Fibroblast of the aortic adventitia (primary cell): ENCODE measurements at regions not wholly inside any gene's neighbourhood (a gene's known extent, or its start where the extent isn't known, plus 50 kb on each side); places are given as distances from the start of the nearest gene placed in this dataset.

Experiments
- DNase-seq: peaks from one replicate; pipeline ENCODE4 v3.0.0-alpha.2; 2010; ENCODE audit warnings: low read depth
- H3K4me3 ChIP-seq: 2 replicates; pipeline ENCODE4 v1.5.1; 2011; ENCODE audit warnings: low read depth, mild to moderate bottlenecking, control low read depth, low read length, moderate library complexity
- TF ChIP-seq, protein P1 (sequence below): IDR thresholded peaks from 2 replicates; pipeline ENCODE4 v1.5.1; 2011; ENCODE audit warnings: mild to moderate bottlenecking, low read length, control low read depth, inconsistent platforms; ENCODE audit not compliant: insufficient read depth

DNA sequence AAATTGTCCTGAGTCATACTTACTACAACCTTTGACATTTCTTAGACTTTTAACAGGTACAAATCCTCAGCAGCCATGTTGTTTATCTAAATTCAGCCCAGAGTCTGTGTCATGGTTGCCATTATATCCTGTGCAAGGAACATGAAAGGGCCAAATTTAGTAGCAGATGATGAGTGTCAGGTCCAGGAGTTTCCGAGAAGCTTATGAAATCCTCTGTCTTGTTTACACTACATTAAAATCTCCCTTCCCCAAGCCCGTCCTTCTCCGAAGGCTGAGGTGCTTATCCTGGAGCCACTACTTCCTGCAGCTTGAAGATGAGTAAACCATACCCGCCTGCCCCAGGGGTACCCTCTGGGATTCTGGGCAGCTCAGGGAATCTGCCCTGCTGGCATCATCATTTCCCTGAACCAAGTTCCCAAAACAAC lies 102.6 kb upstream of the SERP2 start:
- peak; percentile 50 for DNase-seq
- no peak overlapping the region for H3K4me3 ChIP-seq
- TF ChIP-seq, protein P1, sequence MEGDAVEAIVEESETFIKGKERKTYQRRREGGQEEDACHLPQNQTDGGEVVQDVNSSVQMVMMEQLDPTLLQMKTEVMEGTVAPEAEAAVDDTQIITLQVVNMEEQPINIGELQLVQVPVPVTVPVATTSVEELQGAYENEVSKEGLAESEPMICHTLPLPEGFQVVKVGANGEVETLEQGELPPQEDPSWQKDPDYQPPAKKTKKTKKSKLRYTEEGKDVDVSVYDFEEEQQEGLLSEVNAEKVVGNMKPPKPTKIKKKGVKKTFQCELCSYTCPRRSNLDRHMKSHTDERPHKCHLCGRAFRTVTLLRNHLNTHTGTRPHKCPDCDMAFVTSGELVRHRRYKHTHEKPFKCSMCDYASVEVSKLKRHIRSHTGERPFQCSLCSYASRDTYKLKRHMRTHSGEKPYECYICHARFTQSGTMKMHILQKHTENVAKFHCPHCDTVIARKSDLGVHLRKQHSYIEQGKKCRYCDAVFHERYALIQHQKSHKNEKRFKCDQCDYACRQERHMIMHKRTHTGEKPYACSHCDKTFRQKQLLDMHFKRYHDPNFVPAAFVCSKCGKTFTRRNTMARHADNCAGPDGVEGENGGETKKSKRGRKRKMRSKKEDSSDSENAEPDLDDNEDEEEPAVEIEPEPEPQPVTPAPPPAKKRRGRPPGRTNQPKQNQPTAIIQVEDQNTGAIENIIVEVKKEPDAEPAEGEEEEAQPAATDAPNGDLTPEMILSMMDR, result no peak

DNA sequence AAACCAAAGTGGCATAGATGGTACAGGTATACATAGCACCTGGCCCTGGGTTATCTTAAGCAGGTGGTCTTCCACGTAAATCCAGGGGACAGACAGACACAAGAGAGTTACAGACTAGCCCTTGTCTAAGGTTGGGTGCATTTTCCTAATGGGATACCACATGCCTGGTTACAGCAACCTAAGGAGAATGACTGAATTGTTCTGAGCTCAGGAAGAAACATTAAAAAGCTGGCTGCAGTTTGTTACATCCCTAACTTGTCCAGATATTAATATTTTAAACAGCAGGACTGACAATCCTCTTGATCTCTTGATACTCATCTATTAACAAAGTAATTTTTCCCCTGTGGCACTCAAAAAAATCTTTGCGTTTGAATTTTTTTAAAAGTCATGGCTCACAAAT lies 102.2 kb upstream of the SERP2 start:
- no peak overlapping the region for H3K4me3 ChIP-seq
- TF ChIP-seq, protein P1, result no peak
- DNase-seq, result no peak

DNA sequence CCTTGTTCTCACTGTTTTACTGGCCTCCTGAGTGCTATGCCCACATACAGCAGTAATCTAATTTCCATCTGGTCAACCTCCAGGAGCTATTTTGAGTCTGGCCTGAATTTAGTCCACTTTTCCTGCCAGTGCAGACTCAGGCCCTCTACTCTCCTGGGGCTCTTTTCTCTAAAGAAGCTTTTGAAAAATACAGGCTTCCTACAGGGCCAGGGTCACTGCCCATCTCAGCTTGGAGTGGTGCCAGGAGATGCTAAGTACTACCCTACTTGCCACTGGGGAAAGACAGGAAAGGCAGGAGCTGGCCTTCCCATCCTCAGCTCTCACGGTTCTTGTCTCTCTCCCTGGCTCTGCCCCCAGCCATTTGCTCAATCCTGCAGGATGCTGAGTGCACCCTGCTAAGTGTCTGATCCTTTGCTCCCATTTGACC lies 101.7 kb upstream of the SERP2 start:
- TF ChIP-seq, protein P1, result no peak
- DNase-seq, result peak; percentile 50
- no peak overlapping the region for H3K4me3 ChIP-seq

DNA sequence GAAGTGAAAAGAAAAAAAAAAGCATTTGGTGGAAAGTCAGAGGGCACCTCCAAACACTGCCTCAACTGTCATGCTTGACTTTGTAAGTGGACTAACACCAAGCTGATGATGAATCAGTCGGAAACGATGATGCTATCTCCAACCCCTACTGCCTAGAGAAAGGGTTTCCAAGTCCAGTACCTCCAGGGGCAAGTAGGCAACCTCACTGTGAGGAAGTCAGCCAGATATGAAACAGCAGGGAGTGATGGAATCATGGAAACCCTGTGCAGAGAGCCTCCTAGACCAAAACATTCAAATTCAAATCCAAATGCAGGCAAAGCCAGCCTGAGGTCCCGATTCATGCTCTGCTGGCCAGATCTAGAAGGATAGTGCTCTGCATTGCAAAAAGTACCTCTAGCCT lies 100.9 kb upstream of the SERP2 start:
- H3K4me3 ChIP-seq, result no peak overlapping the region
- peak; percentile 69 for DNase-seq
- TF ChIP-seq, protein P1, result no peak

DNA sequence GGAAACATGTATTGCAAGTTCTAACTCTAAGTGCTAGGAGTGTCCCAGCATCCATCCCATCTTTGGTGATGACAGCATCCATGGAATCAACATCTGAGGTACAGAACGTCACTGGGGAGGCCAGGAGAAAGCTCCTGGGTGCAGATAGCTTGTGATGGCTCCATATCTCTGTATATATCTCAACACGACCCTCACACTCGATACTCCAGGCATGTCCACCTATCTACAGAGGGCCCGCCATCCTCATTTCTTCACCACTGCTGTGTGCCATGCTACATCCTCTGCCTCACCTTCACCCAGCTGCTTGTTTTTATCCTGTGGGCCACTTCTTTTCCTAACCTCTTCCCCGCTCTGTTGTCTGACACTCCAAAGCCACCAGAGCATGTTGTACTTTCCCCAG lies 100.4 kb upstream of the SERP2 start:
- TF ChIP-seq, protein P1, result no peak
- H3K4me3 ChIP-seq, result no peak overlapping the region
- DNase-seq, result no peak

DNA sequence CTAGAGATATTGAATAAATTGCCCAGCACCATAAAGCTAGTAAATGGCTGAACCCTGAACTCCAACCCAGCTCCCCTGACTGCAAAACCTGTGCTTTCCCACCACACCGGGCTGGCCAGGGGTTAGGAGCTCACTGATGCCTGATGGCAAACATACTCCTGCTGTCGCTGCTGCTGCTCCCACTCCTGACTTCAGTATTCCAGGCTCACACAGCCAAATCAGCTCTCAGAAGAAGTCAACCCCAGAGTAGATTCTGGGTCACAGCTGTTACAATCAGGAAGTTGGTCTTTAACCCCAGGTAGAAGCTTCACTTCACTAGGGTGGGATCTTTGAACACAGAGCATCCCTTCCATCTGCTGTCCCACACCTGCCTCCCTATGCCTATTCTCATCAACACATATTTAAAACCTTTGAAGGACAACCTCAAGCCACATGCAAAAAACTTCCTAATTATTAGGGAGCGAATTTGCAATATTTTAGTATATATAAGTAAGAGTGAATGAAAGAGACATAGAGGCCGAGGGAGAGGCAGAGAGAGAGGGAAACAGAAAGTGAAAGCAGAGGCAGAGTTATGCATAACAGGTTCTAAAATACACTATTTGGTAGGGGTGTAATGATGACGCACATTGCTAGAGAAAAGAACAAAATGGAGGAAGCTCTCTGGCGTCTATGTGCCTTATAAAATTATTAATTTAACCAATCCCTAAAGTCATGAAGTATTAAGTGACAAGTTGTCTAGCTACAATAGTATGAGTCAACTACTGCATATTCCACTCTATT lies 99.4 kb upstream of the SERP2 start:
- DNase-seq, result peak; percentile 77
- H3K4me3 ChIP-seq, result peak overlapping the region; percentile 3
- TF ChIP-seq, protein P1, result no peak

DNA sequence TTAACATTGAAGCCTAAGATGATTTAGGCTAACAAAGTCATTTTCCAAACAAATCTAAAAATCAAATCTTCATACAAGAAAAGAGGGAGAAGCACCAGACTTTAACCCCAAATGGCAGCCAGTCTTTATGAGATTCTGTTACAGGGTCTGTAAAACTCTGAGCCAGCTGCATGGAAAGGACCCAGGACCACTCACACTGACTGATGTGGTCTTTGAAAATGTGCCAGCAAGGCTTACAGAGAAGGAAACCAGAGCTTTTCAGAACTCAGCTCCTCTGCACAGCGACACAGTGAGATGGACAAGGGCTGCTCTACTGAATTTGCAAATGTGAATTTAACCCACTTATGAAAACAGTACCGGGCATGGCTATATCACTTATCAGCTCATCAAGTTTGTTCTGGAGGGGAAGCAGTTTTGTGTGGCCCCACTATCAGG lies 98.8 kb upstream of the SERP2 start:
- DNase-seq, result peak; percentile 32
- no peak overlapping the region for H3K4me3 ChIP-seq
- TF ChIP-seq, protein P1, result no peak
